ENCODE measurements at regions not wholly inside any gene's neighbourhood (a gene's known extent, or its start where the extent isn't known, plus 50 kb on each side); places are given as distances from the start of the nearest gene placed in this dataset.

GRCh38 chr18:75553021-75553420 is 125.5 kb upstream of the SMIM21 start:
- no peaks in the 10 kb centered on the region for H3K36me3 ChIP-seq
- no peak for DNase-seq (ENCODE audit: low spot score in 2 of 2)
- H3K27ac ChIP-seq: no peak overlapping the region
- H3K27me3 ChIP-seq: no peaks in the 10 kb centered on the region
- TF ChIP-seq, protein P1, sequence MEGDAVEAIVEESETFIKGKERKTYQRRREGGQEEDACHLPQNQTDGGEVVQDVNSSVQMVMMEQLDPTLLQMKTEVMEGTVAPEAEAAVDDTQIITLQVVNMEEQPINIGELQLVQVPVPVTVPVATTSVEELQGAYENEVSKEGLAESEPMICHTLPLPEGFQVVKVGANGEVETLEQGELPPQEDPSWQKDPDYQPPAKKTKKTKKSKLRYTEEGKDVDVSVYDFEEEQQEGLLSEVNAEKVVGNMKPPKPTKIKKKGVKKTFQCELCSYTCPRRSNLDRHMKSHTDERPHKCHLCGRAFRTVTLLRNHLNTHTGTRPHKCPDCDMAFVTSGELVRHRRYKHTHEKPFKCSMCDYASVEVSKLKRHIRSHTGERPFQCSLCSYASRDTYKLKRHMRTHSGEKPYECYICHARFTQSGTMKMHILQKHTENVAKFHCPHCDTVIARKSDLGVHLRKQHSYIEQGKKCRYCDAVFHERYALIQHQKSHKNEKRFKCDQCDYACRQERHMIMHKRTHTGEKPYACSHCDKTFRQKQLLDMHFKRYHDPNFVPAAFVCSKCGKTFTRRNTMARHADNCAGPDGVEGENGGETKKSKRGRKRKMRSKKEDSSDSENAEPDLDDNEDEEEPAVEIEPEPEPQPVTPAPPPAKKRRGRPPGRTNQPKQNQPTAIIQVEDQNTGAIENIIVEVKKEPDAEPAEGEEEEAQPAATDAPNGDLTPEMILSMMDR (IDR thresholded peaks at IDR 0.05): no peak
- intact Hi-C loops (cut with DNase I): no loop called here
- H3K4me1 ChIP-seq: no peaks in the 10 kb centered on the region
- no peak overlapping the region for H3K4me3 ChIP-seq
- H3K9me3 ChIP-seq: no peaks in the 10 kb centered on the region

- no peaks in the 10 kb centered on the region for H3K9me3 ChIP-seq
- no peaks in the 10 kb centered on the region for H3K27me3 ChIP-seq
- intact Hi-C loops (cut with DNase I): no loop called here
- H3K4me3 ChIP-seq: no peak overlapping the region
- no peaks in the 10 kb centered on the region for H3K36me3 ChIP-seq
- no peak for DNase-seq (ENCODE audit: low spot score in 2 of 2)
- no peak overlapping the region for H3K27ac ChIP-seq
- TF ChIP-seq, protein P1 (IDR thresholded peaks at IDR 0.05): no peak
- no peaks in the 10 kb centered on the region for H3K4me1 ChIP-seq
Measured at GRCh38 chr18:75551071-75551470, 123.6 kb upstream of the SMIM21 start.

DNA sequence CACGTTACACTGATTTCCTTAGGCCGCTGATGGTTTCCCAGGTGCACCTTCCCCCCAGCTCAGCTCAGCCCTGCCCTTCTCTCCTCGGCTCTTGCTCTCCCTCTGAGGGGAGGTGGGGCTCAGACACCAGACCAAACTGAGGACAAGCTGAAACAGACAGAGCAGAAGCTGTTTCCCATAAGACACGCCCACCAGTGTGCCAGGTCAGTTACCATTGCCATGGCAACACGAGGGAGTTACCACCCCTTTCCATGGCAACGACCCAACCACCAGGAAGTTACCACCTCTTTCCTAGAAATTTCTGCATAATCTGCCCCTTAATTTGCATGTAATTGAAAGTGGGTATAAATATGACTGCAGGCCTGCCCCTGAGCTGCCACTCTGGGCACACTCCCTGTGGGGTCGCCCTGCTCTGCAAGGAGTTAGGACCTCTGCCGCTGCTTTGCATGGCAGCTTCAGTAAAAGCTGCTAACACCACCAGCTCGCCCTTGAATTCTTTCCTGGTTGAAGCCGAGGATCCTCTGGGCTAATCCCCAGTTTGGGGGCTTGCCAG is 120.9 kb upstream of the SMIM21 start:
- no peak for DNase-seq (ENCODE audit: low spot score in 2 of 2)
- TF ChIP-seq, protein P1 (IDR thresholded peaks at IDR 0.05): no peak
- intact Hi-C loops (cut with DNase I): no loop called here

GRCh38 chr18:75546964-75547363 is 119.5 kb upstream of the SMIM21 start:
- intact Hi-C loops (cut with DNase I): no loop called here

More for the DNA sequence above, 120.9 kb upstream of the SMIM21 start:
- no peak overlapping the region for H3K4me3 ChIP-seq
- H3K4me1 ChIP-seq: no peaks in the 10 kb centered on the region
- no peaks in the 10 kb centered on the region for H3K9me3 ChIP-seq
- H3K27me3 ChIP-seq: no peaks in the 10 kb centered on the region
- H3K36me3 ChIP-seq: no peaks in the 10 kb centered on the region
- H3K27ac ChIP-seq: no peak overlapping the region

GRCh38 chr18:75545189-75545588 is 117.7 kb upstream of the SMIM21 start:
- Histone ChIP-seq H3K4me3 (no peak overlapping the region), H3K9me3 (no peaks in the 10 kb centered on the region), H3K36me3 (no peaks in the 10 kb centered on the region), H3K27me3 (no peaks in the 10 kb centered on the region), H3K27ac (no peak overlapping the region), H3K4me1 (no peaks in the 10 kb centered on the region)
- TF ChIP-seq, protein P1 (IDR thresholded peaks at IDR 0.05): no peak
- intact Hi-C loops (cut with DNase I): no loop called here
- DNase-seq (ENCODE audit: low spot score in 2 of 2): no peak

More at GRCh38 chr18:75546964-75547363, 119.5 kb upstream of the SMIM21 start:
- Histone ChIP-seq H3K4me3 (no peak overlapping the region), H3K27me3 (no peaks in the 10 kb centered on the region), H3K9me3 (no peaks in the 10 kb centered on the region), H3K36me3 (no peaks in the 10 kb centered on the region), H3K27ac (no peak overlapping the region), H3K4me1 (no peaks in the 10 kb centered on the region)
- TF ChIP-seq, protein P1 (IDR thresholded peaks at IDR 0.05): no peak
- no peak for DNase-seq (ENCODE audit: low spot score in 2 of 2)

DNA sequence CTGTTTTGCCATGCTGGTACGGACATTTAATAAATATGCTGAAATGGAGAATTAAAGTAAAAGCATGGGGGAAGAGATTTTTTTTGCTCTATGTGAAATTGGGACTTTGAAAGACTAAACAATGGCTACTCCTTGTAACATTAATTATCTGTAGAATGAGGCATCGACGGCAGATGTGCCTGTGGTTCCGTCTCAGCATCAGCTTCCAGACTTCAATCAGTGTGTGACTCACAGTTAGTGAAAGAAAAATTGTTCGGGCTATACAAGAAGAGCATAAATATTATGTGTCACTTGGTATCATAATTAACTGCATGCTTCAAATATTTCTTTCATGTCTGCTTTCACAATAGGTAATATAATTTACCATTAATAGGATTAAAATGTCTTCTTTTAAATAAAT is 117.0 kb upstream of the SMIM21 start:
- Histone ChIP-seq H3K27ac (no peak overlapping the region), H3K36me3 (no peaks in the 10 kb centered on the region), H3K4me1 (no peaks in the 10 kb centered on the region), H3K9me3 (no peaks in the 10 kb centered on the region), H3K27me3 (no peaks in the 10 kb centered on the region), H3K4me3 (no peak overlapping the region)
- DNase-seq (ENCODE audit: low spot score in 2 of 2): no peak
- intact Hi-C loops (cut with DNase I): no loop called here
- TF ChIP-seq, protein P1 (IDR thresholded peaks at IDR 0.05): no peak

Measured in ascending aorta (tissue), 2 donors.